HG03039 (cell line): ENCODE measurements at regions not wholly inside any gene's neighbourhood (a gene's known extent, or its start where the extent isn't known, plus 50 kb on each side); places are given as distances from the start of the nearest gene placed in this dataset.
"Not testable (repeated sequence)": the region's sequence is repeated elsewhere in the genome, so short reads cannot be mapped to it uniquely, and the experiment has no call there.

Experiments
- ATAC-seq: cut with Tn5 transposase; IDR thresholded peaks from one replicate; pipeline ENCODE4 v1.9.1; 2021; ENCODE audit warnings: mild to moderate bottlenecking, moderate library complexity; ENCODE audit not compliant: unreplicated experiment

DNA sequence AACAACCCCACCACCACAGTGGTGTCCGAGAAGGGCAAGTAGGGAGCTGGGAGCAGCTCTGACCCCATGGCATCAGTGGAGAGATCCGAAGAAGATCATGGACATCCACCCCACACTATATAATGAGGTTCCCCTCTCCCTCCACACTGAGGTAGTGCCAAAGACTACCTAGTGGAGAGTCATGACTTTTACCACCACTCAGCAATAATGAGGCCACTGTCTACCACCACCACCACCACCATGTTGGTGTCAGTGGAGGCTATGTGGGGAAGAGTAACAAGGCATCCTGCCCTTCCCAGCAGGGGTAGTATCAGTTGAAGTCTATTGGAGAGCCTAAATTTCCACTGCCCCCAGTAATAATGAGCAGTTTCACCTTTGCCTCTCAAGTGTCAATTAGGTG, 321.7 kb upstream of the ZC3H15 start:
- ATAC-seq: no peak

GRCh38 chr2:186170693-186171092, 315.4 kb upstream of the ZC3H15 start:
- no peak for ATAC-seq

GRCh38 chr2:186181625-186182024, 304.4 kb upstream of the ZC3H15 start:
- no peak for ATAC-seq

- not testable (repeated sequence) for ATAC-seq
Observed at GRCh38 chr2:186182366-186182765, 303.7 kb upstream of the ZC3H15 start.

DNA sequence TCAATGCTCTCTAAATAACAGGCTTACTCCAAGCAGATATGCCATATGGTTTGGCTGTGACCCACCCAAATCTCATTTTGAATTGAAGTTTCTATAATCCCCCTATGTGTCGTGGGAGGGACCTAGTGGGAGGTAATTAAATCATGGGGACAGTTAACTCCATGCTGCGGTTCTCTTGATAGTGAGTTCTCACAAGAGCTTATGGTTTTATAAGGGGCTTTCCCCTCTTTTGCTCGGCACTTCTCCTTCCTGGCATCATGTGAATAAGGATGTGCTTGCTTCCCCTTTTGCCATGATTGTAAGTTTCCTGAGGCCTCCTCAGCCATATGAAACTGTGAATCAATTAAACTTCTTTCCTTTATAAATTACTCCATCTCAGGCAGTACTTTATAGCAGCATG, 302.7 kb upstream of the ZC3H15 start:
- no peak for ATAC-seq

GRCh38 chr2:186187854-186188253, 298.2 kb upstream of the ZC3H15 start:
- ATAC-seq: no peak

DNA sequence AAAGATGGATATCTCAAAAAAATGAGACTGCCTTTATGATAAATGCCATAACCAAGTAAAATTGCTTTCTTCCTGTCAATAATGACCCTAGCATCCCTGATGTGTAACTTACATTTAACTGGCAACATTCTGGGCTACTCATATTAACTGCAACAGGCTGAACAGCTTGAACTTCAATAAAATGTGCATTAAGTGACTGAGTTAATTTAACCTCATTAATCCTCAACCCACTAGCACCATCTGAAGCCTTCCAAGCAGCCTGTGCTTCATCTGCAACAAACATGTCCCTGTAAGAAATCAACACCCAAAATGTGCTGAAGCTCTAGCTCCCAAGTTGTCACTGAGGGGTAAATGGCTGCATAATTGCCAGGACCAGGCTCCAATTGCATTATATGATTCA, 296.2 kb upstream of the ZC3H15 start:
- no peak for ATAC-seq

DNA sequence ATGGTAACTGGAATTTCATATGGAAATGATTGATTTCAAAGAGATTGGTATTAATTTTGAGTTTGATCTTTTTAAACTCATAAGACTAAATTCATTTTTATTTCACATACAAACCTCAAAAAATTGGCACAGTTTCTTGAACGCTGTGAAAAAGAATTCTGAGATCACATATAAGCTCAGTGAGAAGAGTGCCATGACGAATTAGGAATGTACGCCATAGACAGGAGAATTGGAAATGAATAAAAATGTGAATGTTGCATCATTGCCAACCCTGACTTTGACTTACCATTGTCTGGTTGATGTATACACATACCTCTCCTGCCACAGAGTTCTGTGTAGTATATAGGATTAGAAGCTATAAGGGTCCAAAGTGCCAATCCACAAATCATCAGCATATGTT, 290.4 kb upstream of the ZC3H15 start:
- no peak for ATAC-seq

DNA sequence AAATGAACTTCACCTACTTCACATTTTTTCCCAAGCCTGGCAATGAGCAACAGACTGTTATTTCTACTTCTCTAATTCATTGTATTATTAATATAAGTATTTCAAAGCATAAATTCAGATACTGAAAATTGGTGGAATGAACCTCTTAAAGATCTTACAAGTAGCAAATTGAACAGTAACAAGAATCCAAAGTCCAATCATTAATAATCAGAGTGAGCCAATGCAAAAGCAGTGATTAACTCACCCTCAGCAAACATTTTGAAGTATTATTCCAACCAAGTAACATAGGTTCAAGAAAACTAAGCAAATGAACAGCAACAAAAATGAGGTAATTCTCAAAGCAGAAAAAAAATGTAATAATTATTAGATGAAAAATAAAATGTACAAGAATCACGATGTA, 288.1 kb upstream of the ZC3H15 start:
- no peak for ATAC-seq

- ATAC-seq: no peak
Observed at GRCh38 chr2:186199029-186199428, 287.0 kb upstream of the ZC3H15 start.

DNA sequence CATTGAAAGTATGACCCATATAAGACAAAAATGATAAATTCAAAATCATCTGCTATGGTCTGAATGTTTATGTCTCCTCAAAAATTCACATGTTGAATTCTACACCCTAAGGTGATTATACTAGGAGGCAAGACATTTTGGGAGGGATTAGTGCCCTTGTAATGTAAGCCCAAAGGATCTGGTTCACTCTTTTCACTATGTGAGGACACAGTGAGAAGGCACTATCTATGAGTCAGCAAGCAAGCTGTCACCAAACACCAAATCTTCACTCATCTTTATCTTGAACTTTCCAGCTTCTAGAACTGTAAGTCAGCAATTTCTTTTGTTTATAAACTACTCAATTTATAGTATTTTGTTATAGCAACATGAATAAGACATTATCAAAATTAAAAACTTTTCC, 284.7 kb upstream of the ZC3H15 start:
- ATAC-seq: no peak

- ATAC-seq: no peak
Observed at GRCh38 chr2:186205254-186205911, 280.7 kb upstream of the ZC3H15 start.

DNA sequence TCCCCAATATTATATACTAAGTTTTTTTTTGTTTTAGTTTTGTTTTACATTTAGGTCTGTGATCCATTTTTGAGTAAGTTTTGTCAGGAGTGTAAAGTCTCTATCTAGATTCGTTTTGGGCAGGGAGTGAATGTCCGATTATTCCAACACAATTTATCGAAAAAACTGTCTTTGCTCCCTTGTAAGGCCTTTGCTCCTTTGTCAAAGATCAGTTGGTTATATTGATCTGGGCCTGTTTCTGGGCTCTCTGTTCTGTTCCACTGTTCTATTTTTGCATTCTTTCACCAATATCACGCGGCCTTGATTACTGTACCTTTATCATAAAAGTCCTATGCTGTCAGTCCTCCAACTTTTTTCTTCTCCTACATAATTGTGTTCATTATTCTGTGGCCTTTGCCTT, 276.5 kb upstream of the ZC3H15 start:
- no peak for ATAC-seq

DNA sequence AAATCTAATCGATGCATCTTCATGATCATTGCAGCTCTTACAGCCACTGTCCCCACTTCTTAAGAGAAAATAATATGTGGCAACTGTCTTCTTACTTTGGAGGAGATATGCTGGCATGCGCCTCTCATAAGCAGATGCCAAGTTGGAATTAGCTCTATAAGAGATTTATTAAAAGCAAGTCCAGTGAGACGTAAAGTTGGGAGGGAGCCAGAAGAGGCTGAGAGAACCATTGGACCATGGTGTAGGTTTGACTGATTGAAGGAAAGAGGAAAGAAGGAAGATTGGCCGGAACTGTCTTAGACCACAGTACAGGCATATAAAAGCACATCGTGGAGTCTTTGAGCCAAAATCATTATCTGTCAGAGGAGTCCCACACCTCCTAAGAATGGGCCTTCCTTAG, 265.7 kb upstream of the ZC3H15 start:
- ATAC-seq: no peak

- no peak for ATAC-seq
Observed at GRCh38 chr2:186229265-186229664, 256.8 kb upstream of the ZC3H15 start.

- ATAC-seq: no peak
Observed at GRCh38 chr2:186241874-186242273, 244.2 kb upstream of the ZC3H15 start.

GRCh38 chr2:186254759-186255158, 231.3 kb upstream of the ZC3H15 start:
- ATAC-seq: no peak

DNA sequence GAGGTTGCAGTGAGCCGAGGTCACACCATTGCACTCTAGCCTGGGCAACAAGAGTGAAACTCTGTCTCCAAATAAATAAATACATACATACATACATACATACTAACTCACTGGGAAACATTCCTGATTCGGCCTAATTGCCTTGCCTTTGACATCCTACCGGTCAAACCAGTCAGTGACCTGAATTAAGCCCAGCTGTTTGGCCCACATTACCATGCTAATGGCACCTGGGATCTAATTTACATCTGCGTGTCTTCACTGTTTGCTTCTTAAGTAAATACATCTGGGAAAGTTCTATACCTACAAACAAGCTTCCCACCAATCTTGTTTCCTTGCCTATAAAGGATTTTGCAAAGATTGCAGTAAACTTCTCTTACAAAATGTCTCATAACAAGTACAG, 230.2 kb upstream of the ZC3H15 start:
- no peak for ATAC-seq

DNA sequence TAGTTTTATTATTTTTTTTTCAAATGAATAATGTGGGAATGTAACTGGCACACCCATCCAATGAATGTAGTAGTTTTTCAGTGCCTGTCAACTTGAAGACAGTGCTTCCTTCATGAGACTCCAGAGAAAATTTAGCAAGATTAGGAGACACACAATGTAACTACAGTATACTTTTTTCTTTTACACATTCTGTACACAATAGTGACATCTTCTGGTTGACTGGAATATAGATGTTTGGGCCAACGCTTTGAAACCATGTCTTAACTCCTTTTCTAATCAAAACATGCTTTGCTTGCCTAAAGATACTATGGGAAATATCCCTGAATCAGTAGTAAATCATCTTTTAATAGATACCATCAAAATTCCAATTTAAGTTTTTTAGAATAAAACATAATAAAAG, 229.5 kb upstream of the ZC3H15 start:
- ATAC-seq: peak; percentile 56

DNA sequence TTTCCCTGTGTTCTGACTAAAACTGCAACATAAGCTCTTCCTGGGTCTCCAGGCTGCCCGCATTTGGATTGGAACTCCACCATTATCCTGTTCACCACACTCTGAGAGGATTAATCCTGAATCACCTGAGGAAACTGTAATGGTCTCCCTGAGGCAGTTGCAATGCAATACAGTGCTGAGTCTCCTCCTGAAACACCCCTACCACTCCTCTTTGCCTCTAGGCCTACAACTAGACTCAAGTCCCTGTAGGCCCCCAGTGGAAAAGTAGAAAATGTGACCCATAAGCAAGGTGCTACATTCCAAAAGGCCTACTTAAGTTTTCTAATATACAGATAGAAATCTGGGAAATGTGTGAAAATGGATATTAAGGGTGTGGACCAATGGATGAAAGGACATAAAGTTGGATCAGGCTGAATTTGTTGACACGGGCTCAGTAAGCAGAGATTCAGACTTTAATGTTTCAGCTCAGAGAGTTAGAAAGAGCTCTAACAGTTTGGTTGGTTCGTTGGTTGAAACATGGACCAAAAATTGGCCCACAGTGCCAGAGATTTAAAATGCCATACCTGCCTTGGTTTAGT, 222.3 kb upstream of the ZC3H15 start:
- no peak for ATAC-seq

DNA sequence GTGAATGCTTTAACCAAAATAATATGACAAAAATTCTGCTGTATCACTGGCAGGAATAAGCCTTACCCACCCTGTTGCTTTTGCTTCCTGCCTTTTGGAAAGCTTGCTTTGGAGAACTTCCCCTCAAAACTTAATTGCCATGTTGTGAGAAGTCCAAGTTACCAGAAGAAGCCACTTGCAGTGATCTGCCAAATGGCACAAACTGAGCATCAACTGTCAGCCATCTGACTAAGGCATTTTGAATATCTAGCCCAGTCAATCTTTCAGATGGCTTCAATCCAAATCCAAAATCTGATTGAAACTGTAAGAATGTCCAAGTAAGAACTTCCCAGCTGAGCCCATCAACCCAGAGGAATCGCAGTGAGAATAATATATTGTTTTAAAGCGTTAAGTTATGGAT, 216.5 kb upstream of the ZC3H15 start:
- ATAC-seq: no peak

DNA sequence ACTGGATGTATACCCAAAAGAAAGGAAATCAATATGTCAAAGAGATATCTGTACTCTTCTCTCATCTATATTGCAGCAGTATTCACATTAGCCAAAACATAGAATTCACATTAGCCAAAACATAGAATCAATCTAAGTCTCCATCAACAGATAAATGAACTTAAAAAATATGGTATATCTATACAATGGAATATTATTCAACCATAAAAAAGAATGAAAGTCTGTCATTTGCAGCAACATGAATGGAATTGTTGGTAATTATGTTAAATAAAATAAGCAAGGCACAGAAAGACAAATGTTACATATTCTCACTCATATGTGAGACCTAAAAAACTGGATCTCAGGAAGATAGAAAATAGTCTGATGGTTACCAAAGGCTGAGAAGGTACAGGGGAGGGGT, 212.1 kb upstream of the ZC3H15 start:
- ATAC-seq: no peak

DNA sequence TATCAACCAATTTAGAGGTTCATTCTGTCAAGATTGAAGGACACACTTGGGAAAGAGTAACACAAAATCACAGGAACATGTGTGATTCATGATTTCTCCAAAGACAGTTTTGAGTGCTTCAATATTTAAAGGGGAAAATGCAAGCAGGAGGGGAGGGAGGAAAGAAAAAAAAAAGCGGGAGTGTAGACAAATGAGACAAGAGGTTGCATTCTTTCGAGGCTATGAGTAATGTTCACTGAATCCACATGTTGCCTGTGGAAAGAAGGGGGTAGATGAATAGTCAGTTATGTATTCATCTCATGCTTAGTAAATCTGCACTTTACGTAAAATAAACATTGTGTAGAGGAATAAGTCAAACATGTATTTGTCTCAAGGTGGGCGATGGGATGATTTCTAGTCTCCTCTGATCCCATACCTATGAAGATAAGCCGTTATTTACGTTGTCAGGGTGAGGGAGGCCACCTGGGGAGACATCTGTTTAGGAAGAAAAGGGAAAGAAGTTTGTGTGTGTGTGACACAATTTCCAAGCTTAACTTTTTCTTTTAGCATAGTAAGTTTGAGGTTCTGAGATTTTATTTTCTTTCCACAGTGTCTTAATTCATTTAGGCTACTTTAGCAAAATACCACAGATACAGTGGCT, 211.0 kb upstream of the ZC3H15 start:
- ATAC-seq: no peak
